OCI-LY7 (cell line): ENCODE measurements at regions not wholly inside any gene's neighbourhood (a gene's known extent, or its start where the extent isn't known, plus 50 kb on each side); places are given as distances from the start of the nearest gene placed in this dataset.

Source experiments
- BruUV-seq: library from RNA; stranded (reverse); fragments of 400-500 nt; replicated peaks from 2 replicates; lab custom pipeline; 2021; lab: Mats Ljungman, UMichigan
- CTCF ChIA-PET: fragments of 300-600 bp; sonication (Branson Sonifier 250); formaldehyde crosslinking; loops from one replicate; lab custom pipeline; 2022; ENCODE audit warnings: antibody characterized with exemption; ENCODE audit not compliant: unreplicated experiment; lab: Charles Lee
- POLR2A ChIA-PET: fragments of 300-600 bp; sonication (Branson Sonifier 250); formaldehyde crosslinking; loops from one replicate; lab custom pipeline; 2022; ENCODE audit warnings: antibody characterized with exemption; lab: Charles Lee
- DNase-seq: peaks from one replicate; pipeline ENCODE4 v3.0.0-alpha.2; 2015; ENCODE audit warnings: low spot score
- H2AFZ ChIP-seq: fragments of 200-600 bp; sonication (generic), shearing (Covaris generic); 2 replicates; pipeline ENCODE4 v1.6.1; 2014; ENCODE audit warnings: mild to moderate bottlenecking, antibody characterized with exemption, low read length, moderate library complexity
- H3K27ac ChIP-seq: fragments of 200-600 bp; sonication (generic); 2 replicates; pipeline ENCODE4 v1.5.1; 2014; ENCODE audit warnings: mixed run types, low read depth, mild to moderate bottlenecking, moderate library complexity, low read length, inconsistent platforms; ENCODE audit not compliant: poor library complexity, severe bottlenecking
- H3K36me3 ChIP-seq: fragments of 200-600 bp; sonication (generic); 2 replicates; pipeline ENCODE4 v1.6.1; 2014; ENCODE audit warnings: mild to moderate bottlenecking, antibody characterized with exemption, low read length, moderate library complexity, mixed read lengths; ENCODE audit not compliant: insufficient read depth
- H3K4me1 ChIP-seq: fragments of 200-600 bp; sonication (generic); 2 replicates; pipeline ENCODE4 v1.5.1; 2014; ENCODE audit warnings: mild to moderate bottlenecking, low read length; ENCODE audit not compliant: insufficient read depth, poor library complexity, severe bottlenecking
- H3K4me2 ChIP-seq: fragments of 200-600 bp; sonication (generic); 2 replicates; pipeline ENCODE4 v1.6.1; 2014; ENCODE audit warnings: mild to moderate bottlenecking, low read length
- H3K4me3 ChIP-seq: fragments of 200-600 bp; sonication (generic); 2 replicates; pipeline ENCODE4 v1.5.1; 2014; ENCODE audit warnings: mild to moderate bottlenecking, low read depth, low read length; ENCODE audit not compliant: poor library complexity, severe bottlenecking
- H3K79me2 ChIP-seq: fragments of 200-600 bp; sonication (generic); 2 replicates; pipeline ENCODE4 v1.6.1; 2016; ENCODE audit warnings: low read depth, mild to moderate bottlenecking, low read length, moderate library complexity, mixed read lengths; ENCODE audit not compliant: insufficient read depth
- H3K9me2 ChIP-seq: fragments of 200-600 bp; sonication (generic); 2 replicates; pipeline ENCODE4 v1.6.1; 2016; ENCODE audit warnings: mild to moderate bottlenecking, low read length, mixed read lengths; ENCODE audit not compliant: insufficient read depth
- H3K9me3 ChIP-seq: fragments of 200-600 bp; sonication (generic); 2 replicates; pipeline ENCODE4 v1.6.1; 2014; ENCODE audit warnings: mild to moderate bottlenecking, mixed run types, low read length, mixed read lengths
- H4K20me1 ChIP-seq: fragments of 200-600 bp; sonication (generic); 2 replicates; pipeline ENCODE4 v1.6.1; 2014; ENCODE audit warnings: mild to moderate bottlenecking, antibody characterized with exemption, low read length, moderate library complexity, mixed read lengths; ENCODE audit not compliant: insufficient read depth
- CTCF ChIP-seq: fragments of 200-600 bp; sonication (generic); conservative IDR thresholded peaks from 2 replicates; pipeline ENCODE4 v1.5.1; 2014; ENCODE audit warnings: mild to moderate bottlenecking, antibody characterized with exemption, low read length, moderate library complexity, mixed read lengths
- EZH2phosphoT487 ChIP-seq: fragments of 200-600 bp; sonication (generic); IDR thresholded peaks from 2 replicates; pipeline ENCODE4 v1.6.1; 2018; ENCODE audit warnings: low read depth, borderline replicate concordance, mild to moderate bottlenecking, mixed run types, antibody characterized with exemption, low read length, moderate library complexity, mixed read lengths
- intact Hi-C: fragments of 100-400 bp; cut with micrococcal nuclease; formaldehyde crosslinking; loops from one replicate; pipeline ENCODE4 v1.10.0; 2022; ENCODE audit not compliant: unreplicated experiment

DNA sequence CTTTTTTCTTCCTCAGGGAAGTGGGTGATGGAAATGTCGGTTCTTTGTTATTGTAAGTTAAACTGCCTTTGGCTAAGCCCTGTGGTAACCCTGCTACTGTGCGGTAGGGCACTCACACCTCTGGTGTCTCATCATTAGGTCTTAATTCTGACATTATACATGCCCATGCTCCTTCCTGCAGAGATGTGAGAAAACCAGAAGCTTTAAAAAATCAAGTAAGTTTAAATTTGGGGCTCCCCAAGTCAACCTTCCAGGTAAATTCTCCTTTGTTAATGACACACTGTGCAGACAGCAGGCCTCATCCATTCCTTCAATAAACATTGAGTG, 155.8 kb downstream of the FAM43A start:
- H4K20me1 ChIP-seq, result no peaks in the 10 kb centered on the region
- no TSS peak for BruUV-seq
- intact Hi-C loops, result no loop called here
- DNase-seq, result no peak
- POLR2A ChIA-PET, result no interaction called here
- no peaks in the 10 kb centered on the region for H3K9me3 ChIP-seq
- TF ChIP-seq CTCF (no peak), EZH2phosphoT487 (no peak)
- no peaks in the 10 kb centered on the region for H3K9me2 ChIP-seq
- no peak overlapping the region for H3K4me3 ChIP-seq
- no peak overlapping the region for H3K27ac ChIP-seq
- H2AFZ ChIP-seq, result no peak overlapping the region
- no peaks in the 10 kb centered on the region for H3K36me3 ChIP-seq
- no peak overlapping the region for H3K4me2 ChIP-seq
- no peaks in the 10 kb centered on the region for H3K4me1 ChIP-seq
- CTCF ChIA-PET, result no interaction called here
- no peaks in the 10 kb centered on the region for H3K79me2 ChIP-seq

DNA sequence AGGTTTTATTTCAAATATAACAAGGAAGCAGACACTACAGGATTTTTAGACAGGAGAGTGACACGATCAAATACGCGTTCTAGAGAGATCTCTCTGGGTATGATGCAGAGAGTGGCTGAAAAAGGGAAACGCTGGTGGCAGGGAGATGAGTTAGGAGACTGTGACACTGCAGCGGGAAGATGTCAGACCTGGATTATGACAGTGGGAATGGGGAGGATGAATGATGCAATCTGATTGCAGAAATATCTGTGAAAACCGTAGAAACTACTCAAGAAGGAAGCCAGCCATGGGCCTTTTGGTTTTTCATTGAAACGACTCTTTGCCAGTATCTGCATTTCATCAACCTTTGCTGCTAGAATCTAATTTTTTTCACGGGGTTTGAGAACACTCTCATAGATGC, 157.9 kb downstream of the FAM43A start:
- POLR2A ChIA-PET, result interaction anchor here (0.7 kb wide), 1 partner anchor 48 kb away, joined by 4 read pairs; no protein-coding TSS in a partner anchor
- DNase-seq, result no peak
- no TSS peak for BruUV-seq
- no peak overlapping the region for H3K4me2 ChIP-seq
- CTCF ChIA-PET, result interaction anchor here (0.5 kb wide), 1 partner anchor 269 kb away, joined by 3 read pairs; no protein-coding TSS in a partner anchor
- H3K27ac ChIP-seq, result no peak overlapping the region
- intact Hi-C loops, result no loop called here
- no peak for TF ChIP-seq EZH2phosphoT487
- H3K36me3 ChIP-seq, result no peaks in the 10 kb centered on the region
- H2AFZ ChIP-seq, result no peak overlapping the region
- H3K9me3 ChIP-seq, result no peaks in the 10 kb centered on the region
- H3K4me1 ChIP-seq, result no peaks in the 10 kb centered on the region
- H3K9me2 ChIP-seq, result no peaks in the 10 kb centered on the region
- no peaks in the 10 kb centered on the region for H3K79me2 ChIP-seq
- H4K20me1 ChIP-seq, result no peaks in the 10 kb centered on the region
- H3K4me3 ChIP-seq, result no peak overlapping the region

GRCh38 chr3:194844046-194844445, 158.4 kb downstream of the FAM43A start:
- Histone ChIP-seq H4K20me1 (no peaks in the 10 kb centered on the region), H3K4me3 (no peak overlapping the region), H3K79me2 (no peaks in the 10 kb centered on the region), H3K9me3 (no peaks in the 10 kb centered on the region), H3K4me2 (no peak overlapping the region), H3K27ac (no peak overlapping the region), H3K9me2 (no peaks in the 10 kb centered on the region), H3K36me3 (no peaks in the 10 kb centered on the region), H2AFZ (no peak overlapping the region), H3K4me1 (no peaks in the 10 kb centered on the region)
- DNase-seq, result no peak
- intact Hi-C loops, result no loop called here
- CTCF ChIA-PET, result no interaction called here
- POLR2A ChIA-PET, result interaction anchor here (0.7 kb wide), 1 partner anchor 47 kb away, joined by 4 read pairs; no protein-coding TSS in a partner anchor
- no TSS peak for BruUV-seq
- TF ChIP-seq EZH2phosphoT487 (no peak), CTCF (no peak)
